Endothelial cell of umbilical vein (primary cell): ENCODE measurements at regions not wholly inside any gene's neighbourhood (a gene's known extent, or its start where the extent isn't known, plus 50 kb on each side); places are given as distances from the start of the nearest gene placed in this dataset.

Experiments used
- BruUV-seq: library from RNA; stranded (reverse); fragments of 400-500 nt; replicated peaks from 2 replicates; lab custom pipeline; 2021; lab: Mats Ljungman, UMichigan
- CTCF ChIA-PET: fragments of 300-600, 350-600 bp; sonication (Branson Sonifier 250); formaldehyde crosslinking; loops from one replicate; lab custom pipeline; 2021; ENCODE audit warnings: antibody characterized with exemption, inconsistent platforms; lab: Charles Lee
- POLR2A ChIA-PET: fragments of 300-600, 350-600 bp; sonication (Branson Sonifier 250); formaldehyde crosslinking; loops from one replicate; lab custom pipeline; 2021; ENCODE audit warnings: antibody characterized with exemption, inconsistent platforms; lab: Charles Lee
- DNase-seq: peaks from one replicate; pipeline ENCODE4 v3.0.0-alpha.2; 2011; ENCODE audit warnings: low read depth, low spot score
- FAIRE-seq: peaks from 2 replicates; lab custom pipeline; 2011; peaks lifted over from hg19 to GRCh38; lab: Jason Lieb, UNC
- H2AFZ ChIP-seq: 2 replicates; pipeline ENCODE4 v1.6.0; 2012; ENCODE audit warnings: low read depth, low read length, control low read depth, inconsistent platforms
- H3K27ac ChIP-seq: 2 replicates; pipeline ENCODE4 v1.5.1; 2011; ENCODE audit warnings: low read depth, mild to moderate bottlenecking, control low read depth, low read length, moderate library complexity; ENCODE audit not compliant: insufficient read depth
- H3K27me3 ChIP-seq, 2 experiments: 2 replicates each; pipeline versions ENCODE4 v1.6.0 to v1.6.1; 2011; ENCODE audit warnings: low read length in 2 of 2, mixed read lengths in 1 of 2; ENCODE audit not compliant: control insufficient read depth in 2 of 2, insufficient read depth in 2 of 2
- H3K36me3 ChIP-seq, 2 experiments: 2 replicates in 1 of 2; 3 replicates in 1 of 2; pipeline ENCODE4 v1.5.1; 2011; ENCODE audit warnings: low read length in 2 of 2, mild to moderate bottlenecking in 1 of 2, moderate library complexity in 1 of 2; ENCODE audit not compliant: control insufficient read depth in 2 of 2, insufficient read depth in 2 of 2; ENCODE audit errors: extremely low read depth in 1 of 2
- H3K4me1 ChIP-seq: 3 replicates; pipeline ENCODE4 v1.5.1; 2011; ENCODE audit warnings: mild to moderate bottlenecking, low read length; ENCODE audit not compliant: control insufficient read depth, insufficient read depth; ENCODE audit errors: extremely low read depth
- H3K4me2 ChIP-seq: 2 replicates; pipeline ENCODE4 v1.6.1; 2011; ENCODE audit warnings: low read length, control low read depth, mixed read lengths; ENCODE audit not compliant: insufficient read depth
- H3K4me3 ChIP-seq, 3 experiments: fragments of 200-600 bp in 1 of 3; sonication (generic), shearing (Covaris generic) in 1 of 3; replicated peaks in 1 of 3; 2 replicates each; pipeline ENCODE4 v1.5.1; 2011 to 2016; ENCODE audit warnings: control low read depth in 3 of 3, low read length in 3 of 3, mild to moderate bottlenecking in 2 of 3, inconsistent platforms in 1 of 3, low read depth in 1 of 3, moderate library complexity in 1 of 3; ENCODE audit not compliant: insufficient read depth in 1 of 3
- H3K79me2 ChIP-seq: 2 replicates; pipeline ENCODE4 v1.6.0; 2012; ENCODE audit warnings: low read length, inconsistent platforms; ENCODE audit not compliant: control insufficient read depth, insufficient read depth
- H3K9ac ChIP-seq: replicated peaks from 2 replicates; pipeline ENCODE3; 2011; ENCODE audit warnings: low read length, control low read depth; ENCODE audit not compliant: insufficient read depth; ENCODE audit errors: extremely low read depth
- H3K9me1 ChIP-seq: replicated peaks from 3 replicates; pipeline ENCODE4 v1.6.0; 2011; ENCODE audit warnings: mild to moderate bottlenecking, low read length; ENCODE audit not compliant: control insufficient read depth, insufficient read depth; ENCODE audit errors: extremely low read depth
- H3K9me3 ChIP-seq: replicated peaks from 2 replicates; pipeline ENCODE4 v1.5.1; 2012; ENCODE audit warnings: low read length, inconsistent platforms; ENCODE audit not compliant: control insufficient read depth, insufficient read depth
- H4K20me1 ChIP-seq: replicated peaks from 2 replicates; pipeline ENCODE3; 2011; ENCODE audit warnings: mild to moderate bottlenecking, low read length; ENCODE audit not compliant: control insufficient read depth, insufficient read depth; ENCODE audit errors: extremely low read depth
- EZH2 ChIP-seq: IDR thresholded peaks from 2 replicates; pipeline ENCODE4 v1.6.1; 2012; ENCODE audit warnings: borderline replicate concordance, low read depth, mild to moderate bottlenecking, moderate library complexity, low read length, inconsistent platforms; ENCODE audit not compliant: severe bottlenecking
- FOS ChIP-seq: IDR thresholded peaks from 2 replicates; pipeline ENCODE4 v1.6.1; 2011; ENCODE audit warnings: mild to moderate bottlenecking, low read length, moderate library complexity, borderline replicate concordance; ENCODE audit not compliant: insufficient read depth
- GATA2 ChIP-seq: IDR thresholded peaks from 2 replicates; pipeline ENCODE4 v1.7.0; 2011; ENCODE audit warnings: low read depth, mild to moderate bottlenecking, moderate library complexity, mixed read lengths, low read length; ENCODE audit not compliant: insufficient read length, insufficient read depth
- JUN ChIP-seq: IDR thresholded peaks from 2 replicates; pipeline ENCODE4 v1.6.1; 2011; ENCODE audit warnings: borderline replicate concordance, low read depth; ENCODE audit not compliant: insufficient read length, insufficient read depth
- MYC ChIP-seq: IDR thresholded peaks from one replicate; pipeline ENCODE4 v1.6.1; 2011; ENCODE audit warnings: mild to moderate bottlenecking, low read depth, low read length
- POLR2A ChIP-seq: IDR thresholded peaks from 2 replicates; pipeline ENCODE4 v1.6.1; 2012; ENCODE audit warnings: low read depth, mild to moderate bottlenecking, control low read depth, low read length
- POLR2AphosphoS5 ChIP-seq: IDR thresholded peaks from 2 replicates; pipeline ENCODE4 v1.6.1; 2012; ENCODE audit warnings: low read depth, mild to moderate bottlenecking, control low read depth, low read length, moderate library complexity; ENCODE audit not compliant: insufficient read depth
- dilution Hi-C: fragments of 300-500 bp; cut with MboI; formaldehyde crosslinking; loops from one replicate; pipeline ENCODE4 v1.15.0; 2019; ENCODE audit warnings: low sequenced_read_pairs; ENCODE audit not compliant: extremely low pct_ligation_motif_present
- intact Hi-C: fragments of 100-400 bp; cut with micrococcal nuclease; formaldehyde crosslinking; loops from one replicate; pipeline ENCODE4 v1.10.0; 2022
- TF ChIP-seq, protein P1 (sequence below): IDR thresholded peaks from 2 replicates; pipeline ENCODE4 v1.6.1; 2011; ENCODE audit not compliant: insufficient read depth, insufficient read length
- TF ChIP-seq, protein P2 (sequence below), 2 donors: IDR thresholded peaks; 1 replicate in 1 of 2; 2 replicates in 1 of 2; pipeline ENCODE4 v1.5.1; 2011; ENCODE audit warnings: low read length in 2 of 2, mild to moderate bottlenecking in 2 of 2, moderate library complexity in 2 of 2, control low read depth in 1 of 2, inconsistent platforms in 1 of 2, low read depth in 1 of 2; ENCODE audit not compliant: insufficient read depth in 1 of 2; ENCODE audit errors: extremely low read depth in 1 of 2

DNA sequence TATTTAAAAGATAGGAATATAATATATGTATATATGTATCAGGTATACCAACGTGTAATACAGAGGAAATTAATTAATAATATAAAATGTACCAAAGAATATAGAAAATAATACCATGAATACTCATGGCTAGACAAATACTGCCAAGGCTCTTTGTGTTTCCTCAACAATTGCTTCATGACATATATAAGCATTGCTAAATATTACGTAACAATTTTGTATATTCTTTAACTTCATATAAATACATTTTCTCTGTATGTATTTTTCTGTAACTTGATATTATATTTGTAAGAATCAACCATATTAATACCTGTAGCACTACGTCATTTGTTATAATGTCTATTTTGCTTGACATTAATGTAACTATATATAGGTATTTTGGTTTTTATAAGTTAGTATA, 104.0 kb downstream of the CEP44 start:
- H3K4me3 ChIP-seq = no peak overlapping the region
- no peak overlapping the region for H3K27ac ChIP-seq
- dilution Hi-C loops = no loop called here
- POLR2A ChIA-PET = no interaction called here
- CTCF ChIA-PET = no interaction called here
- H3K79me2 ChIP-seq = no peaks in the 10 kb centered on the region
- H3K9me3 ChIP-seq = no peaks in the 10 kb centered on the region
- H3K27me3 ChIP-seq = no peaks in the 10 kb centered on the region
- BruUV-seq = no TSS peak
- no peak overlapping the region for H3K4me2 ChIP-seq
- intact Hi-C loops = no loop called here
- no peaks in the 10 kb centered on the region for H3K4me1 ChIP-seq
- FAIRE-seq (no peak), DNase-seq (no peak)
- no peaks in the 10 kb centered on the region for H3K9me1 ChIP-seq
- no peak overlapping the region for H3K9ac ChIP-seq
- H2AFZ ChIP-seq = no peak overlapping the region
- no peaks in the 10 kb centered on the region for H3K36me3 ChIP-seq
- H4K20me1 ChIP-seq = no peaks in the 10 kb centered on the region
- TF ChIP-seq EZH2 (no peak), POLR2AphosphoS5 (no peak), POLR2A (no peak)

DNA sequence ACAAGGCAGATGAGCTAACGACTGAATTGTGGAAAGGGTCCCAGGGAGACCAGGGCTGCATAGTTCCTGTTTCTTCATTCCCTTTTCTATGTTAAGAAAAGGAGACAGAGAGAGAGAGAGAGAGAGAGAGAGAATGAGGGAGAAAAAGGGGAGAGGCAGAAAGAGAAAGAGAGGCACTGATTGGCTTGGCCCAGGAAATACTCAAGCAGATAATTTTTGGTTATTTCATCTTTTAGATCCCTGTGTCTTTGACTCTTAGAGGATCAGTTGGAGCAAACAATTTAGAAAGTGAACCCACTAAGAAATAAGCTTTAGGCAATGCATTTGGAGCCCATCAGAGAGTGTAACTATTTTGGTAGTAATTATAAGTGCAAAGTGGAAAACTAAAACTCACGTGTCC, 103.4 kb downstream of the CEP44 start:
- Histone ChIP-seq H2AFZ (no peak overlapping the region), H3K4me1 (no peaks in the 10 kb centered on the region), H3K9ac (no peak overlapping the region), H3K9me3 (no peaks in the 10 kb centered on the region), H3K79me2 (no peaks in the 10 kb centered on the region), H3K27me3 (no peaks in the 10 kb centered on the region), H4K20me1 (no peaks in the 10 kb centered on the region), H3K4me3 (no peak overlapping the region), H3K9me1 (no peaks in the 10 kb centered on the region), H3K4me2 (no peak overlapping the region), H3K36me3 (no peaks in the 10 kb centered on the region), H3K27ac (no peak overlapping the region)
- CTCF ChIA-PET = no interaction called here
- DNase-seq = no peak
- dilution Hi-C loops (no loop called here), intact Hi-C loops (no loop called here)
- POLR2A ChIA-PET = no interaction called here
- no TSS peak for BruUV-seq
- FAIRE-seq = no peak
- TF ChIP-seq POLR2AphosphoS5 (no peak), EZH2 (no peak), JUN (no peak), GATA2 (no peak), POLR2A (no peak), MYC (no peak), FOS (no peak)
- TF ChIP-seq, protein P1, sequence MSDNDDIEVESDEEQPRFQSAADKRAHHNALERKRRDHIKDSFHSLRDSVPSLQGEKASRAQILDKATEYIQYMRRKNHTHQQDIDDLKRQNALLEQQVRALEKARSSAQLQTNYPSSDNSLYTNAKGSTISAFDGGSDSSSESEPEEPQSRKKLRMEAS = no peak
- TF ChIP-seq, protein P2, sequence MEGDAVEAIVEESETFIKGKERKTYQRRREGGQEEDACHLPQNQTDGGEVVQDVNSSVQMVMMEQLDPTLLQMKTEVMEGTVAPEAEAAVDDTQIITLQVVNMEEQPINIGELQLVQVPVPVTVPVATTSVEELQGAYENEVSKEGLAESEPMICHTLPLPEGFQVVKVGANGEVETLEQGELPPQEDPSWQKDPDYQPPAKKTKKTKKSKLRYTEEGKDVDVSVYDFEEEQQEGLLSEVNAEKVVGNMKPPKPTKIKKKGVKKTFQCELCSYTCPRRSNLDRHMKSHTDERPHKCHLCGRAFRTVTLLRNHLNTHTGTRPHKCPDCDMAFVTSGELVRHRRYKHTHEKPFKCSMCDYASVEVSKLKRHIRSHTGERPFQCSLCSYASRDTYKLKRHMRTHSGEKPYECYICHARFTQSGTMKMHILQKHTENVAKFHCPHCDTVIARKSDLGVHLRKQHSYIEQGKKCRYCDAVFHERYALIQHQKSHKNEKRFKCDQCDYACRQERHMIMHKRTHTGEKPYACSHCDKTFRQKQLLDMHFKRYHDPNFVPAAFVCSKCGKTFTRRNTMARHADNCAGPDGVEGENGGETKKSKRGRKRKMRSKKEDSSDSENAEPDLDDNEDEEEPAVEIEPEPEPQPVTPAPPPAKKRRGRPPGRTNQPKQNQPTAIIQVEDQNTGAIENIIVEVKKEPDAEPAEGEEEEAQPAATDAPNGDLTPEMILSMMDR (IDR thresholded peaks at IDR 0.05; ENCODE audit: extremely low read depth in 1 of 2, insufficient read depth in 1 of 2, low read depth in 1 of 2, low read length in 2 of 2) = no peak
